ENCODE measurements at regions not wholly inside any gene's neighbourhood (a gene's known extent, or its start where the extent isn't known, plus 50 kb on each side); places are given as distances from the start of the nearest gene placed in this dataset.

DNA sequence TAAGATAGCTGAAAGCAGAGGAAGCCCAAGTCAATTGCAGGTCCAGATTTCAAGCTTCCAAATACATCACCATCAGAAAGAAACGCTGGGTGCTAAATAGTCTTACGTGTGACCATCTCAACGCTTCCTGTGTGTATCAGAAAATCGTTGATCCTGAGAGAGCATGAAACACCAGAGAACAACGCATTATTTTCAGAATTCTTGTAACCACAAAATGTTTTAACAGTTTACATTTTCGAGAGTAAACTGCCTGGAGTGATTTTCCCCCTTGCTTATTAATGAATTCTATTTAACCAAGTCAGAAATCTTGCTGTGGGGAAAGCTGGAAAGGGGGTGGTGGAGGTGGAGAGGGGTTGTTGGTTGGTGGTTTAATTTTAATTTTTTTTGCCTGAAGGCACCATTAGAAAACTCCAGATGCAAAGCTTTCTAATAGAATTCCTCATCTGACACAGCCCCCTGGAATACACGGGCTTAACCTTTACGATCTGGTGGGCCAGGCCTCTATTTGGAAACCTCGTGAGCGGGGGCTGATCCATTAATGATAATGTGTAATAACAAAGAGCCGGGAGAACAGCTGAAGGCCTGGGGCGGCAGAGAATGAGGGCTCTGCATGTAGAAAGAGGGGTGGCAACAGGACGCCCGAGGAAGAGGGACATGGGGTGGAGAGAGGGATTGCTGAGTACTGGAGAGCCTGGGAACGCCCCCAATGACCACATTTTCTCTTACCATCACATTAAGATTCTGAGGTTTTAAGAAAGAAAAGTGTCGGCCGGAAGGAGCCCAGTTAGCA is 124.5 kb upstream of the NFIB start:
- H3K4me3 ChIP-seq, result no peak overlapping the region
- no peak for DNase-seq (ENCODE audit: low spot score in 2 of 2)
- TF ChIP-seq CTCF (IDR thresholded peaks at IDR 0.05) (no peak), EP300 (IDR thresholded peaks at IDR 0.05) (no peak), POLR2A (IDR thresholded peaks at IDR 0.05) (no peak)
- peaks cover 0 to 26% (median under 1%) of the 10 kb centered on the region in 4 donors for H3K4me1 ChIP-seq
- no peaks in the 10 kb centered on the region for H3K9me3 ChIP-seq
- no peaks in the 10 kb centered on the region for H3K36me3 ChIP-seq
- no peaks in the 10 kb centered on the region for H3K27me3 ChIP-seq
- 84 to 88% methylated on average over 16 of the region's 17 CpGs for WGBS, 2 donors
- no peak overlapping the region for H3K27ac ChIP-seq

- peak overlapping the region in 1 of 4 donors; percentile 45 for H3K27ac ChIP-seq
- H3K36me3 ChIP-seq, result no peaks in the 10 kb centered on the region
- no peaks in the 10 kb centered on the region for H3K27me3 ChIP-seq
- DNase-seq (ENCODE audit: low spot score in 2 of 2), result no peak
- H3K9me3 ChIP-seq, result no peaks in the 10 kb centered on the region
- 49 to 53% methylated on average over 15 of the region's 15 CpGs for WGBS, 2 donors
- no peak for TF ChIP-seq CTCF (IDR thresholded peaks at IDR 0.05)
- TF ChIP-seq POLR2A (IDR thresholded peaks at IDR 0.05), result no peak
- no peak for TF ChIP-seq EP300 (IDR thresholded peaks at IDR 0.05)
- H3K4me1 ChIP-seq, result peaks cover 0 to 35% (median 3%) of the 10 kb centered on the region in 4 donors
- no peak overlapping the region for H3K4me3 ChIP-seq
These were observed 123.7 kb upstream of the NFIB start for GRCh38 chr9:14437354-14438231.

DNA sequence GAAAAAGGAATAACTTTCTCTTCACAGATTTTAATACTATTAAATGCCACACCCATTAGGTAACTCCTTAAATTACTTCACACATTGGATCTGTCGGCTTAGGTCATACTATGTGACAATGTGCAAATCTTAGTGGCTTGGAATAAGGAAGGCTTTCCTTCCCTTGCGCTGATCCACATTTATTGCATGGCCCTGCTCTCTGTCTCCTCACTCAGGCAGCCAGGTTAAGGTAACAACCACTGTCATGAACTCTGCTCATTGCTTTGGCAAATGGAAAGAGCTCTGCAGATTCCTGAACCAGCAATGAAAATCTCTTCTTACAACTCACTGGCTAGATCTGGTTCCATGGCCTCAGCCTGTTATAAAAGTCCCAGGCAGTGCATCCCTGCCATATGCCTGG is 121.9 kb upstream of the NFIB start:
- no peaks in the 10 kb centered on the region for H3K27me3 ChIP-seq
- peaks cover 0 to 39% (median 3%) of the 10 kb centered on the region in 4 donors for H3K4me1 ChIP-seq
- H3K4me3 ChIP-seq, result no peak overlapping the region
- WGBS, 2 donors, result 87 to 96% methylated on average over 2 of the region's 2 CpGs
- no peaks in the 10 kb centered on the region for H3K36me3 ChIP-seq
- TF ChIP-seq POLR2A (IDR thresholded peaks at IDR 0.05) (no peak), EP300 (IDR thresholded peaks at IDR 0.05) (no peak), CTCF (IDR thresholded peaks at IDR 0.05) (no peak)
- no peak for DNase-seq (ENCODE audit: low spot score in 2 of 2)
- H3K27ac ChIP-seq, result no peak overlapping the region
- no peaks in the 10 kb centered on the region for H3K9me3 ChIP-seq

GRCh38 chr9:14434971-14435718 is 121.2 kb upstream of the NFIB start:
- no peaks in the 10 kb centered on the region for H3K36me3 ChIP-seq
- H3K9me3 ChIP-seq, result no peaks in the 10 kb centered on the region
- no peak for DNase-seq (ENCODE audit: low spot score in 2 of 2)
- peaks cover 0 to 39% (median 3%) of the 10 kb centered on the region in 4 donors for H3K4me1 ChIP-seq
- TF ChIP-seq POLR2A (IDR thresholded peaks at IDR 0.05) (no peak), CTCF (IDR thresholded peaks at IDR 0.05) (no peak), EP300 (IDR thresholded peaks at IDR 0.05) (no peak)
- no peak overlapping the region for H3K27ac ChIP-seq
- no peak overlapping the region for H3K4me3 ChIP-seq
- WGBS, 2 donors, result 68 to 81% methylated on average over 2 of the region's 2 CpGs
- H3K27me3 ChIP-seq, result no peaks in the 10 kb centered on the region

Measured in tibial nerve (tissue), 4 donors.